HG02870 (cell line): ENCODE measurements at regions not wholly inside any gene's neighbourhood (a gene's known extent, or its start where the extent isn't known, plus 50 kb on each side); places are given as distances from the start of the nearest gene placed in this dataset.
"Not testable (repeated sequence)": the region's sequence is repeated elsewhere in the genome, so short reads cannot be mapped to it uniquely, and the experiment has no call there.

Experiments
- ATAC-seq: cut with Tn5 transposase; IDR thresholded peaks from one replicate; pipeline ENCODE4 v1.9.1; 2021; ENCODE audit warnings: mild to moderate bottlenecking, moderate library complexity; ENCODE audit not compliant: unreplicated experiment

DNA sequence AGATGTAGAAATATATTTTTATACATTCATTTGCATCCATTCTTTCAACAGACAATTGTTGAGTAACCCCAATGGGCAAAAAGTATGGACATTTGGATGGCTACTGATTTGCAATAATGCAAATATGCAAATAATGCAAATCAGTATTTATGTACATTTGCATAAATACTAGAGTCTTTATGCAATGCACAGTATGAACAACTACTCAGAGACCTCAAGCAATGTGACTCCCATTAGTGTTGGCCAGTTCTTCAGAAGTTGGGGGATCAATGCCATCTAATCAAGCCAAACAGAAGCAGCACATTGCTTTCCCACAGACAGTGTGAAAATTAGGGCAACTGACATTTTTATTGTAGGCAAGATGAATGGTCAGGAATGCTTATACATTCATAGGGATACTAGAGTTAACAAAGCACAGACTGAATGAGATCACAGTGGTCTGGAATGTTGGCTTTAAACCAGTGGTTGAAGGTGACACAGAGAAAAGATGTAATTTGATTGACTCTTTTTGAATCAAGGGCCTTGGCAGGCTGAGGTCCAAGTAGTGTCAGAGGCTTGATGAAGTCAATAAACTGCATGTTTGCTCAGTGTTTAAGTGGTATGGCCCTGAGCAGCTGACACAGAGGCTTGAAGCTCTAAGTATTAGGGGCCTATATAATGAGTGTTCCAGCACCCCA is 256.6 kb downstream of the CTH start:
- ATAC-seq = no peak

DNA sequence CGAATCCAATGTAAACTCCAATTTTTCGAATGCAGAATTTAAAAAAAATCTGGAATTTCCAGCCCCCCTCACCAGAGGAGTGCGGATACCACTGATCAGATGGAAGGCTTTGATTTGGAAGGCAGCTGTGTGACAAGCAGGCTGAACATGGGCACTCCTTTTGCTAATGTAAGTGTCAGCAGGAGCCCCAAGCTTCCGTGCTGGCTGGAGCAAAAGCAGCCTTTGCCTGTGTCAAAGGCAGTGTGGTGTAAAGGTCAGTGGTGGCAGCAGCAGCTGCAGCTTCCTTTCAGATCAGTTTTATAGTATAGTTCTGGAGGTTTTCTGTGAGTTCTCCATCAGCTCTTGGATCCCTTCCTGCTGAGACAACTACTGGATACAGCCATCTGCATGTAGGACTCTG is 259.9 kb downstream of the CTH start:
- no peak for ATAC-seq

DNA sequence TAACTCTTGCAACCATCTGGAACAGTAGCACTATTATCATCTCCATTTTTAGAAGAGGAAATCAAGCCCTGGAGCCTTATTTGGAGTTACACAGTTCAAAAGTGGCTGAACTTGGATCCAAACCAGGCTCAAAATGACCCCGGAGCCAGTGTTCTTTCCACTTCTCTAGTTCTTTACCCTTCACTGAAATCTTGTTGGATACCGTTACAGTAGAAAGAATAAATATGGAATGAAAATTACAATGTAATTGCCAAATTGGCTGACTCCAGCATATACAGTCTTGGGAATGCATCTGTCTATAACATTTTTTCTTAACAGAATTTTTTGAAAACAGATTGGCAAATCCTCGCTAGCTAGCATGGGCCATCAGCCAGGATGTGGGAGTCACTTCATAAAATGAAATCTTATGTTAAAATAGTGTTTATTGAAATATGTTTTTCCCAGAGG is 261.4 kb downstream of the CTH start:
- no peak for ATAC-seq

DNA sequence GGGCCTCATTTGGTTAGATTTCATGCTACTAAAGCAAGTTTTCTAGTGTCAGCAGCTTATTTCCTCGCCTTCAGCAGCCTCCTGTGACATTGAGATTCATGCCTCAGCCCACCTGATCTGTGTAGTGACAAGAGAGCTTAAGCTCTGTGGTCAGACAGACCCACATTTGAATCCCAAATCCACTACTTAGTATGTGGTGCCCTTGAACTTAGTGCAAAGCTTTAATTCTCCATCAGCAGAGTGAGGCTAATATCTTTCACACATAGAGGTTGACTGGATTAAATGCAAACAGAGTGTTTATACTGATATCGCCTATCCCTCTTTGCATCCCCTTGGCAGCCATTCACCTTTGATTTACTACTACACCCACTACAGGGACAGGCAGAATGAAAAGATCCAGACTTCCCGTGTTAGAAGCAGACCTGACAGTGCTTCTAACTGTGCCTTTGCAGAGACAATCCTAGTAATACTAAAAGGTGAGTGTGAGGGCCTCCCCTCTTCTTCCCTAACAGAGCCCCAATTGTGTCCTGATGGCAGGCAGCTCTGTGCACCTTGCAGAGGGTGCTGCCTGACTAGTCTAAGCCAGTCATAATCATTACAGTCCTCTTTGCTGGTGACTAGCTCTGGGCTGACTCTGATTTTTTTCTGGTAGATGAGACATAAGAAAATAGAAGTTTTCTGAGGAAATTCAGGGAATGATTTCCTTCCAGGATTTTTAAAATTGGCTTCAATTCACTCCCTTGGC is 264.0 kb downstream of the CTH start:
- no peak for ATAC-seq

DNA sequence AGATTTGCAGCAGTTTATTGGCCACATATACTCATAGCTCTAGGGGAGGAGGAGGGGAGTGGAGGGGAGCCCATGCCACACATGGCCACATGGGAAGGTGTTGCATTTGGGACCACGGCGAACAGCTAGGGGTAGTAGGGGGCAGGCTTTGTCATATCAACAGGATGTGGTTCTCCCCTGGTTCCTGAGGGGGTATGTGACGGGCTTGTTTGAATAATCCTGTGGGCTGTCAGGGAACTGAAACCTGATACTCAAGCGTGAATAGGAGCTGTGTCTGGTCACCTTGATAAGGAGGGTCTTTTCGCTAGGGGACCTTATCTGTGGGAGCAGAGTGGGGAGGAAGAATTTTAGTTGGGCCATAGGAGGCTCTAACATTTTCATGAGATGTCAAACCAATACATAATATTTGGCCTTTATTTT is 264.7 kb downstream of the CTH start:
- ATAC-seq = peak; percentile 65

DNA sequence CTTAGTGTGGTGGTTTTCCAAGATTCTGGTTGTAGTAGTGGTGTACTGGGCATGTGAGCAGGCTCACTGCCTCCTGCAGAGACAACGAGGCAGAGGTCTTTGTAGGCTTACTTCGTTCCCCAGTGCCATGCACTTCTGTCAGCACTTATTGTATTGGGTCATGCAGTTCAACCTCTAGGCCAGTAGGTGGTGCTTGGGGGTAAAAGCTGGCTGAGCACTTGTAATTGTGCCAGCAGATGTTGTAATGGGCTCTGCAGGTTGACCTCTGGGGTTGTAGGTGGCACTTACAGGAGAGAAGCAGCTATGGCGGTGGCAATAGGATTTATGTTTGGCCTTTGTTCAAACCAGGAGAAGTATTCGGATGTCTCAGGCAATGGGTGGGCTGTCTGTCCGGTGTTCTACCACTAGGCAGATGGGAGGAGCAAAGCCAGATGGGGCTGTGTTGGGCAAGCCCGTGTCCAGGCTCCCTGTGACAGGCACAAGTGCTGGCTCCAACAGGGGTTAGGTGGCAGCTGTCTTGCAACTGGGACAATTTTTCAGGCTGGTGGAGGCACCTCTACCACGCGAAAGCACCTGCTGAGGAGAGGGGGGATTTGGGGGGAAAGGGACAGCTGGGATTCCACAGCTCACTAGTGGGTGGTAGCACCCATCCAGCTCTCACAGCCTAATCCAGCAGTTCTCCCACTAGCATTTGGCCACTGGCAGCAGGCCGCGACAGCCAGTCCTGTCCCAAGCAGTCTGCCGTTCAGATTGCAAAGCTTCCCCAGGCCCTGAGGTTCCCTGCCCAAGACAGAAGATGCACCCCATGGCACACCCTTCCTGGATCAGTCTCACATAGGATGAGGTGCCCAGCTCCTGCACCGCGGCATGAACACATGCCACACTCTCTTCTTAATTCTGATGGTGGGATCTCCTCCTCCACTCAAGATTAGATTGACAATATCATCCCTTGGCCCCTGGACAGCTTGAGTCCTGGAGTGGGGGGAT is 274.5 kb downstream of the CTH start:
- ATAC-seq = peak; percentile 99

DNA sequence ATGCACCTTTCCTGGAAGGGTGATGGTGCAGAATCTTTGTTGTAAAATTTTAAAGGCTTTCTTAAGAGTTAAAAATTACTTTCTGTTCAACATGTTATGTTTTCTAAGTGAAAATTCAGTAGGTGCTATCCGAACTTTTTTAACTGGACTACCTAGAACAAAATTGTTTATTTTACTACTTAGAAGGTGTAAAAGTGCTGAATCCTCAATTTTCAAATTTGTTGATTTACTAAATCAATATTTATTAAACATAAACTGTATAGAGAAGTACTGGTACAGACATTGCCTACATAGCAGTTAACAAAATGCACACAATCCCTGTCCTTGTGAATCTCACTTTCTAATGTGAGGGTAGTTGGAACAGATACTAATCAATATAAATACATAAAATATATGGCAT is 277.5 kb downstream of the CTH start:
- no peak for ATAC-seq

DNA sequence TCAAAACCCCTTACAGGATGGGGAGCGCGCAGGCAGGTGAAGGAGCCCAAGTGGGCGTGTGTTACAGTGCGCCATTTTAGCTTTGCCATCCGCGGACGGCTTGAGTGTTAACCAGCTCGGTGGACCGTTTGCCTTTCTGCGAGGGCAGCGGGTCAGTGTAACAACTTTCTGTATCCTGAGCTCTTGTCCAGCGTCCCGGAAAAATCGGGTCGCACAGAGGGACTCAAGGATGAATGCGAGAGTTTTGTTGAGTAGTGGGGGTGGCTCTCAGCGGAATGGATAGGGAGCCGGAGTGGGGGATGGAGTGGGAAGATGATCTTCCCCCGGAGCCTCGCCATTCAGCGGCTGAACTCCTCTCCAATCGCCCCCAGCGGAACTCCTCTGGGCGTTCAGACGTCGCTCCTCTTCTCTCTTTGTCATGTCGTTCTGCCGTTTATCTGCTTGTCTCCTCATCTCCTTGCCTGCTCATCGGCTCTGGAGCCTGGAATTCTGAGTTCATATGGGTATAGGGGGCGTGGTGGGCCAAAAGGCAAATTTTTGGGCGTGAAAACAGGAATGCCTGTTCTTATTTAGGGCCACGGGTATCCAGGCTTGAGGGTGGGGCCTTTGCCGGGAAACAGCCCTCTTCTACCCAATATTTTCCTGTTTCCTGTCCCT is 295.4 kb downstream of the CTH start:
- no peak for ATAC-seq

DNA sequence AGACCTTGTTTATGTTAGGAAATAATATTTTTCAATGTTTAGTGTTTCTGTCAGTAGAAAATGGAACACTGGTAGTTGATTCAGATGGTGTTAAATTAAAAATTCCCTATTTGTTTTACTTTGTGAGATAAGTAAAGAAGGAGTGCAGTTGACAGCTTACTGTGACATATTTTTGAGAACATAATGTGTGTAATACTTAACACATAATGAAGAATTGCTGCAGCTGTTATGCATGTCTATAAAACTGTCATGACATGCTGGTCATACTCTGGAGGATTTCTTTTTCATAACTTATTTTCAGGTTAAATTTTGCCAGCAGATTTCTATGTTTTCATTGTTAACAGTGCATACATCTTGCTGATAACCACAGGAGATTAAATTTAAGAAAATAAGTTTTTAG is 296.1 kb downstream of the CTH start:
- no peak for ATAC-seq

DNA sequence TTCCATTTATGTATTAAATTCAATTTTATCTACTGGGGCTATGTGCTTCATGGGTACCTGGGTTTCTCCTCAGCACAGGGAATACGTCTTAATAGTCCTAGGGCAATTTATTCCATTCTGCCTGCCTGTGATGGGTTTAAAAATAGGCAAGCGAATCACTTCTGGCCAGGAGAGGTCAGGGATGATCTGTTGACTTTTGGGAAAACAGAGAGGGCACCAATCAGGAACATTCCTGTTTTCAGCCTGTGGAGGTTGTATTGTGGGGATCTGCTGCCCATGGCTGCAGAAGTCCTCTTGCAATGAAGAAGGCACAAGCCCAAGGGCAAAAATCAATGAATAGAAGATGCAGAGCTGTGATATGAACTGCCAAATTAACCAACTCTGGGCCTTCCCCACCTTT is 303.1 kb downstream of the CTH start:
- ATAC-seq = no peak

DNA sequence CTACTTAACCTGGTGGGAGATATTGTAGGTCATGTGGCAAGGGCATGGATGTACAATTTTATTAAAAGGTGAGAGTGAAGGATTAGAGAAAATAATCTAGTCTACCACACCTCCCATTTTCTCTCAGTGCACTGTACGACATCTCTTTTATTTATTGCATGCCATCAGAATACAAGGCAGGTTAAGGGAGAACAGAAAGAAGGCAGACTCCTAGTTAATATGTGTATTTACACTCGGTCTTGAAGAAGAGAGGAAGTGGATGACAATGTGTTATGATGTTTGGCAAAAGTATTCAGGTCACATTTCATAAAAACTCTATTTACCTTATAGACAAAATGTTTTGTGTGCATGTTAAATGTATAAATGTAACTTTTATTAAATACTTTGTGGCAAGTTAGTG is 306.1 kb downstream of the CTH start:
- no peak for ATAC-seq

DNA sequence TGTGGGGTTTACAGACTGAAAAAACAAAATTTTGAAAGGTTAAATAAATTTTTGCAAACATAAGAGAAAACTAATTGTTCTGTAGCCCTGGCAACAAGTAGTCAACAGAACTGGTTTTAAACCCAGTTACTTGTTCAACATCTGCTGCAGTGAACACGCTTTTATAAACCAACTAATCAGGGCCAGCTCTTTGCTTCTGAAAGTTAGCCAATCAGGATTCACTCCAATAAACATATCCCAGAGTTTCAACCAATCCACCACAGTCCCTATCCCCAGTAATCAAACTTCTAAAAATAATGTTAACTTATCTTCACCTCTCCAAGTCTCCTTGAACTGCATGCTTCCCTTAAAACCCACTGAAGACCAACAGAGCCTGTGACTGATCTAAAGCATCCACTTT is 306.6 kb downstream of the CTH start:
- ATAC-seq = no peak

DNA sequence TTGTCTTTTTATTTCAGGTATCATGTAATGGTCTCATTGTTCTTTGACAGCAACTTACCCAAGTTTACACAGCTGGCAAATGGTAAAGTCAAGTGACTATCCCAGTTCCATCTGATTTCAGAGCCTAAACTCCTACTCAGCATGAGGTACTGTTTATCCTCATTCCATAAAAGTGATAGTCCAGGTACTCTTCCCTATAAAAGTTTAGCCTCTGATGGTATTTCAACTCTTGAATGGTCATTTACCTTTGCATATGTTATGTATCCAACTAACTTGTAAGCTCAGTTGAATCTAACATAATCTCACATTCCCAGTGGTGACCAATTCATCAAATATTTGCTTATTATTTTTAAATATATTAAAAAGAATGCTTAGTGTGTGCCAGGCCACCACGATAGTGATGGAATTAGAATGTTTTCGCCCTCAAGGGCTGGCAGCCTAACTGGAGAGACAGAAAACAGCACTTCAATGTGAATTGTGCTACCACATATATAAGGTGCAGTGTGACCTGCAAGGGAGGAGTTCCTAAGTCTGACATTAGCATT is 307.1 kb downstream of the CTH start:
- no peak for ATAC-seq

DNA sequence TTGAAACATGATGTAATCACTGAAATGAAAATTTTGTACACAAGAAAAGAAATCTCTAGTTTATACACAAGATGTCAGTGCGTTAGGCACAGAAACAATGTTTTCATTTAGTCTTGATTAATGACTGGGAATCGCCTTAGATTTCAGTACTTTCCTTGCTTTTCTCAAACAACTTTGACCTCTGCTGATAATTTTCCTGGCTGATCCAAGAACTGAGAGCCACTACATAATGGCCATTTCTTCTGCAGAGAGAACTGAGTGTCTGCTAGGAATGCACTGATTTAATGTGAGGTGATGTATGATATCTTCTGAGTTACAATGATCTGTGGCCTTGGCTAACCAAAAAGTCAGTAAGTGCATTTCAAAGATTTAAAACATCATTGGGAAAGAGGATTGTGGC is 308.1 kb downstream of the CTH start:
- ATAC-seq = no peak

DNA sequence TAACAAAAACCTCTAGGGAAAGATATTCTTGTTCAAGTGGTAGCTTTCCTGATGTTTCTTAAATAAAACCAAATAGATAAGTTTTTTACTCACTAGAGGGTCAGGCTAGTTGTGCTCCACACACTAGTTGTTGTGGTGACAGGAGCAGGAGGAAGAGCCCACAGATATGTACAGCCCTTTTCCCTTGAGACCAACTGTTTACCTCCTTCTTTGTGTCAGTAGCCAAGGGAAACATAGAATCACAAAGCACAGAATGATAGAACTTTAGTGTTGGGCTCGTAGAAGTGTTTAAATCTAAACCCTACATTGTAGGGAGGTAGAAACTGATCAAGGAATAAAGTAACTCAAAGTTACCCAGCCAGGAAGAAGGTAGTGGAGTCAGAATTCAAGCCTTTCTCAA is 309.0 kb downstream of the CTH start:
- ATAC-seq = no peak

DNA sequence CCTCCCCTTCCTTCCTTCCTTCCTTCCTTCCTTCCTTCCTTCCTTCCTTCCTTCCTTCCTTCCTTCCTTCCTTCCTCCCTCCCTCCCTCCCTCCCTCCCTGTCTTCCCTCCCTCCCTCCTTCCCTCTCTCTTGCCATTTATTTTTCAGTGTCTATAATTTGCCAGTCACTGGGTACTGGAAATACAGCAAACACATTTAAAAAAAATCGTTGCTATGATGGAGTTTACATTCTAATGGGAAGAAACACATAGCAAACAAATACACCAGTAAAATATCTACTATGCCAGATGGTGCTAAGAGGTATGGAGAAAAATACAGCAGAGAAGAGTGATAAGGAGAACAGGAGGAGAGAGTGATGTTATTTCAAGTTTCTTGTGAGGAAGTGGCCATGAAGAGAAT is 309.5 kb downstream of the CTH start:
- no peak for ATAC-seq

DNA sequence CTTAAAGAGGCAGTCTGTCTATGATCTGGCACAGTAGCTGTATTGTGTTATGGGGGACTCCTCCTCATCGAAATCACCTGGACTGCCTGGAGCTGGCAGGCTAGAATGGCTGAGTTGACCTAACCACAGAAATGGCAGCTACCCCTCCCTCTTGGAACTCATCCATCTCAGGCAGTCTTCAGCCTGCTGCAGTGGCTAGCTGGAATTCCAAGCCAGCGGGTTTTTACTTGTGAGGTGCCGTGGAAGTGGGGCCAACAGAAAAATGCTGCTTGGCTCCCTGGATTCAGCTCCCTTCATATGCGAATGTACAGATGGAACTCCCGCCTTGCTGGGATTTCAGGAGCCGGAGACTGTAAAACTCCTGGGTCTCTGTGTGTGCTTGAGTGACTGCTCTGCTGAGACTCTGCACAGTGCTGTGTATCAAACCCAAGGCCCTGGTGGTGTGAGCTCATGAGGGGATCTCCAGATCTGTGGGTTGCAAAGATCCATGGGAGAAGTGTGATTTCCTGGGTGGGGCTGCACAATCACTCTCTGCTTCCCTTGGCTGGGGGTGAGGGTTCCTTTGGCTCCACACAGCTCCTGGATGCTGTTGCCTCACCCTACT is 316.9 kb downstream of the CTH start:
- no peak for ATAC-seq

DNA sequence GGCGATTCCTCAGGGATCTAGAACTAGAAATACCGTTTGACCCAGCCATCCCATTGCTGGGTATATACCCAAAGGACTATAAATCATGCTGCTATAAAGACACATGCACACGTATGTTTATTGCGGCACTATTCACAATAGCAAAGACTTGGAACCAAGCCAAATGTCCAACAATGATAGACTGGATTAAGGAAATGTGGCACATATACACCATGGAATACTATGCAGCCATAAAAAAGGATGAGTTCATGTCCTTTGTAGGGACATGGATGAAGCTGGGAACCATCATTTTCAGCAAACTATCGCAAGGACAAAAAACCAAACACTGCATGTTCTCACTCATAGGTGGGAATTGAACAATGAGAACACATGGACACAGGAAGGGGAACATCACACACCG is 311.1 kb downstream of the PTGER3 start:
- not testable (repeated sequence) for ATAC-seq

DNA sequence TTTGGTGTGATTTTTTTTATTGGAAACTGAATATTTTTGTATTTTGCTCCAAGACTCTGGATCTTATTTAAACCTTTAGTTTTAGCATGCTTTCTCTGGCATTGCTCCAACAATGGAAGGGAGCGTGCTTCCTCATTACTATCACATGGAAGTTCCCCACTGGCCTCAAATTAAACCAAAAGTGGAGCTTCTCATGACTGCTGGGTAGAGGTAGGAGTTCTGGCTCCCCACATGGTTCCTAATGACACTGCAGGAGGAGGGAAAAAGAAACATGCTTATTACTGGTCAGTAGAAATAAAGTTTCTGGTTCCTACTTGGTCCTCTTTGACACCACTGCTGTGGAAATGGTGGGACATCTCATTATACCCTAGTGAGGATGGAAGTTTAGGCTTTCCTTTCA is 310.5 kb downstream of the PTGER3 start:
- ATAC-seq = no peak

DNA sequence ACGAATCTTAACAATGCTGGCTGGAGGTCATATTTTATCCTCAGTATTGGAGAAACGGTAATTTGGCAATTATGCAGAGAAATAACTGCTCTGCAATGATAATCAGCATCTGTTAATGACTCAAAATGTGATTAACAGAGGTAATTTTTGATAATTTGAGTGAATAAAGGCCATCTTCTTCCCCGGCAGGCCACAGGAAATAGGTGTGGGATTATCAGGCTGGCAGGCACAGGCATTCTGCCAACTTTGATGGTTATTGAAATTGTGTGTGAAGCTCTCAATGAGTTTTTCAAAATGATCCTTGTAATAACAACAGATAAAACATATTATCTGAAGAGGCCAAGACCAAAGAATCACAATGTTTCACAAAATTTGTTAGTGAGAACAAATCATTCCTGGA is 309.0 kb downstream of the PTGER3 start:
- ATAC-seq = no peak
